ENCODE measurements at regions not wholly inside any gene's neighbourhood (a gene's known extent, or its start where the extent isn't known, plus 50 kb on each side); places are given as distances from the start of the nearest gene placed in this dataset.

GRCh38 chr6:119720160-119720559, 370.6 kb upstream of the MAN1A1 start:
- TF ChIP-seq CTCF (IDR thresholded peaks at IDR 0.05) (0 out of 2 replicates have a peak, but pooled peaks have one; percentile 5), POLR2AphosphoS5 (IDR thresholded peaks at IDR 0.05; ENCODE audit: low read depth, low read length) (no peak)
